ENCODE measurements at regions not wholly inside any gene's neighbourhood (a gene's known extent, or its start where the extent isn't known, plus 50 kb on each side); places are given as distances from the start of the nearest gene placed in this dataset.

- Histone ChIP-seq H3K4me1 (ENCODE audit: control insufficient read depth, insufficient read depth, low read length) (no peaks in the 10 kb centered on the region), H3K36me3 (ENCODE audit: control insufficient read depth, insufficient read depth, low read length) (no peaks in the 10 kb centered on the region), H3K9me3 (ENCODE audit: control insufficient read depth, insufficient read depth, low read depth, low read length) (no peaks in the 10 kb centered on the region), H3K27me3 (ENCODE audit: control insufficient read depth, insufficient read depth, low read length) (no peaks in the 10 kb centered on the region), H3K4me3 (ENCODE audit: low read depth in 2 of 2, low read length in 2 of 2) (no peak overlapping the region), H3K27ac (ENCODE audit: low read length) (no peak overlapping the region)
- in situ Hi-C loops (cut with HindIII; ENCODE audit: low pct_unique_long_range_greater_than_20kb, low sequenced_read_pairs), result no loop called here
- TF ChIP-seq SIN3A (IDR thresholded peaks at IDR 0.05; ENCODE audit: borderline replicate concordance, insufficient read depth, low read depth, low read length), result no peak
- no peak for TF ChIP-seq REST (IDR thresholded peaks at IDR 0.05; ENCODE audit: insufficient read depth in 1 of 2, low read depth in 2 of 2, low read length in 1 of 2)
- TF ChIP-seq, protein P1, sequence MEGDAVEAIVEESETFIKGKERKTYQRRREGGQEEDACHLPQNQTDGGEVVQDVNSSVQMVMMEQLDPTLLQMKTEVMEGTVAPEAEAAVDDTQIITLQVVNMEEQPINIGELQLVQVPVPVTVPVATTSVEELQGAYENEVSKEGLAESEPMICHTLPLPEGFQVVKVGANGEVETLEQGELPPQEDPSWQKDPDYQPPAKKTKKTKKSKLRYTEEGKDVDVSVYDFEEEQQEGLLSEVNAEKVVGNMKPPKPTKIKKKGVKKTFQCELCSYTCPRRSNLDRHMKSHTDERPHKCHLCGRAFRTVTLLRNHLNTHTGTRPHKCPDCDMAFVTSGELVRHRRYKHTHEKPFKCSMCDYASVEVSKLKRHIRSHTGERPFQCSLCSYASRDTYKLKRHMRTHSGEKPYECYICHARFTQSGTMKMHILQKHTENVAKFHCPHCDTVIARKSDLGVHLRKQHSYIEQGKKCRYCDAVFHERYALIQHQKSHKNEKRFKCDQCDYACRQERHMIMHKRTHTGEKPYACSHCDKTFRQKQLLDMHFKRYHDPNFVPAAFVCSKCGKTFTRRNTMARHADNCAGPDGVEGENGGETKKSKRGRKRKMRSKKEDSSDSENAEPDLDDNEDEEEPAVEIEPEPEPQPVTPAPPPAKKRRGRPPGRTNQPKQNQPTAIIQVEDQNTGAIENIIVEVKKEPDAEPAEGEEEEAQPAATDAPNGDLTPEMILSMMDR (IDR thresholded peaks at IDR 0.05), result no peak
- no peak for TF ChIP-seq POLR2AphosphoS5 (IDR thresholded peaks at IDR 0.05; ENCODE audit: low read depth, low read length)
- no peak for TF ChIP-seq TCF7L2 (IDR thresholded peaks at IDR 0.05; ENCODE audit: low read depth, low read length)
- intact Hi-C loops (cut with micrococcal nuclease; ENCODE audit: unreplicated experiment), result no loop called here
- ATAC-seq, result no peak
- no TSS peak for BruUV-seq (replicated peaks)
- POLR2A ChIA-PET, result no interaction called here
- no peak for DNase-seq (ENCODE audit: low read depth, low spot score)
- CTCF ChIA-PET, result no interaction called here
These were observed 1620.0 kb downstream of the SUCLG1 start for GRCh38 chr2:82839036-82839435.

GRCh38 chr2:82837588-82838304, 1621.3 kb downstream of the SUCLG1 start:
- TF ChIP-seq POLR2AphosphoS5 (IDR thresholded peaks at IDR 0.05; ENCODE audit: low read depth, low read length), result no peak
- Histone ChIP-seq H3K27ac (ENCODE audit: low read length) (no peak overlapping the region), H3K36me3 (ENCODE audit: control insufficient read depth, insufficient read depth, low read length) (no peaks in the 10 kb centered on the region), H3K9me3 (ENCODE audit: control insufficient read depth, insufficient read depth, low read depth, low read length) (no peaks in the 10 kb centered on the region), H3K27me3 (ENCODE audit: control insufficient read depth, insufficient read depth, low read length) (no peaks in the 10 kb centered on the region), H3K4me3 (ENCODE audit: low read depth in 2 of 2, low read length in 2 of 2) (no peak overlapping the region), H3K4me1 (ENCODE audit: control insufficient read depth, insufficient read depth, low read length) (no peaks in the 10 kb centered on the region)
- intact Hi-C loops (cut with micrococcal nuclease; ENCODE audit: unreplicated experiment), result no loop called here
- ChIA-PET POLR2A (no interaction called here), CTCF (no interaction called here)
- BruUV-seq (replicated peaks), result no TSS peak
- ATAC-seq (no peak; the same call in 1 of the 2 replicates), DNase-seq (ENCODE audit: low read depth, low spot score) (peak; percentile 78)
- in situ Hi-C loops (cut with HindIII; ENCODE audit: low pct_unique_long_range_greater_than_20kb, low sequenced_read_pairs), result no loop called here

DNA sequence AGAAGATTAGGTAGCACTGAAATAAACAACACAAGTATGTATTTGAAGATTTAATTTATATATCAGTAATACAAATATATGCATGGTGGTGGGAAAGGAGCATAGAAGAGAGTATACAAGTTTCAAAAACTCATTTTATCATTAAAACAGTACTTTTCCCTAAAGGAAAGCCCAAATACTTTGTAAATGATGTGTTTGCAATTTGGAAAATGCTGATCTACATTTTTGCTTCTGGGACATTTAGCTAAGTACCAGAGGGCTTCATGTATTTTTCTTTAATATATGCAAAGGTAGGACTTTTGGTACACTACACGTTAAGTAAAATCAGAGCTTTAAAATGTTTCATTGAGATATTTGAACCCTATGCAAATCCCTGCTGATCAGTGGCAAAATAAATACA, 1624.2 kb downstream of the SUCLG1 start:
- in situ Hi-C loops (cut with HindIII; ENCODE audit: low pct_unique_long_range_greater_than_20kb, low sequenced_read_pairs) (no loop called here), intact Hi-C loops (cut with micrococcal nuclease; ENCODE audit: unreplicated experiment) (no loop called here)
- TF ChIP-seq SIN3A (IDR thresholded peaks at IDR 0.05; ENCODE audit: borderline replicate concordance, insufficient read depth, low read depth, low read length), result no peak
- no peak for TF ChIP-seq REST (IDR thresholded peaks at IDR 0.05; ENCODE audit: insufficient read depth in 1 of 2, low read depth in 2 of 2, low read length in 1 of 2)
- no peak for TF ChIP-seq POLR2AphosphoS5 (IDR thresholded peaks at IDR 0.05; ENCODE audit: low read depth, low read length)
- TF ChIP-seq TCF7L2 (IDR thresholded peaks at IDR 0.05; ENCODE audit: low read depth, low read length), result no peak
- TF ChIP-seq, protein P1 (IDR thresholded peaks at IDR 0.05), result no peak
- DNase-seq (ENCODE audit: low read depth, low spot score) (no peak), ATAC-seq (no peak)
- Histone ChIP-seq H3K4me3 (ENCODE audit: low read depth in 2 of 2, low read length in 2 of 2) (no peak overlapping the region), H3K27ac (ENCODE audit: low read length) (no peak overlapping the region), H3K4me1 (ENCODE audit: control insufficient read depth, insufficient read depth, low read length) (no peaks in the 10 kb centered on the region), H3K27me3 (ENCODE audit: control insufficient read depth, insufficient read depth, low read length) (no peaks in the 10 kb centered on the region), H3K9me3 (ENCODE audit: control insufficient read depth, insufficient read depth, low read depth, low read length) (no peaks in the 10 kb centered on the region), H3K36me3 (ENCODE audit: control insufficient read depth, insufficient read depth, low read length) (no peaks in the 10 kb centered on the region)
- ChIA-PET POLR2A (no interaction called here), CTCF (no interaction called here)
- no TSS peak for BruUV-seq (replicated peaks)

Measured in Panc1 (cell line).